ENCODE measurements at regions not wholly inside any gene's neighbourhood (a gene's known extent, or its start where the extent isn't known, plus 50 kb on each side); places are given as distances from the start of the nearest gene placed in this dataset.
"Not testable (repeated sequence)": the region's sequence is repeated elsewhere in the genome, so short reads cannot be mapped to it uniquely, and the experiment has no call there.

- ATAC-seq (replicated peaks in 1 of 2) (no peak), DNase-seq (no peak)
- H3K36me3 Mint-ChIP-seq (ENCODE audit: insufficient read depth in 2 of 2), result peaks cover 5 to 7% of the 10 kb centered on the region in 2 donors
- no peak overlapping the region for H3K27ac Mint-ChIP-seq
- peaks cover 7 to 9% of the 10 kb centered on the region in 2 donors for H3K9me3 Mint-ChIP-seq
- H3K4me3 Mint-ChIP-seq, result no peak overlapping the region
- H3K4me1 Mint-ChIP-seq (ENCODE audit: low read depth), result no peaks in the 10 kb centered on the region
- peaks cover 44% of the 10 kb centered on the region for H3K27me3 Mint-ChIP-seq (ENCODE audit: low read depth)
Observed at GRCh38 chr4:26008737-26009136, 94.7 kb downstream of the SMIM20 start.

GRCh38 chr4:26009502-26009901 lies 95.5 kb downstream of the SMIM20 start:
- Mint-ChIP-seq H3K36me3 (ENCODE audit: insufficient read depth in 2 of 2) (peaks cover 5 to 7% of the 10 kb centered on the region in 2 donors), H3K4me1 (ENCODE audit: low read depth) (no peaks in the 10 kb centered on the region), H3K9me3 (peaks cover 7 to 9% of the 10 kb centered on the region in 2 donors), H3K4me3 (no peak overlapping the region), H3K27ac (no peak overlapping the region), H3K27me3 (ENCODE audit: low read depth) (peaks cover 51% of the 10 kb centered on the region)
- ATAC-seq (replicated peaks in 1 of 2) (peak; percentile 51 to 89), DNase-seq (no peak)

GRCh38 chr4:26010304-26010703 lies 96.3 kb downstream of the SMIM20 start:
- Mint-ChIP-seq H3K9me3 (peaks cover 7 to 9% of the 10 kb centered on the region in 2 donors), H3K27ac (no peak overlapping the region), H3K4me3 (no peak overlapping the region), H3K27me3 (ENCODE audit: low read depth) (peaks cover 56% of the 10 kb centered on the region), H3K4me1 (ENCODE audit: low read depth) (no peaks in the 10 kb centered on the region), H3K36me3 (ENCODE audit: insufficient read depth in 2 of 2) (peaks cover 5 to 7% of the 10 kb centered on the region in 2 donors)
- peak in 1 of 2 donors; percentile 30 for ATAC-seq (replicated peaks in 1 of 2)
- DNase-seq, result no peak

GRCh38 chr4:26013629-26014028 lies 99.6 kb downstream of the SMIM20 start:
- no peak for DNase-seq
- ATAC-seq (replicated peaks in 1 of 2), result no peak
- Mint-ChIP-seq H3K27ac (no peak overlapping the region), H3K9me3 (peaks cover 5 to 6% of the 10 kb centered on the region in 2 donors), H3K27me3 (ENCODE audit: low read depth) (peaks cover 64% of the 10 kb centered on the region), H3K36me3 (ENCODE audit: insufficient read depth in 2 of 2) (peaks cover 3 to 7% of the 10 kb centered on the region in 2 donors), H3K4me3 (no peak overlapping the region), H3K4me1 (ENCODE audit: low read depth) (no peaks in the 10 kb centered on the region)

GRCh38 chr4:26015133-26015651 lies 101.2 kb downstream of the SMIM20 start:
- no peak for ATAC-seq (replicated peaks in 1 of 2)
- Mint-ChIP-seq H3K4me3 (no peak overlapping the region), H3K27ac (no peak overlapping the region), H3K27me3 (ENCODE audit: low read depth) (peaks cover 62% of the 10 kb centered on the region), H3K9me3 (peaks cover 4 to 5% of the 10 kb centered on the region in 2 donors), H3K4me1 (ENCODE audit: low read depth) (no peaks in the 10 kb centered on the region), H3K36me3 (ENCODE audit: insufficient read depth in 2 of 2) (peaks cover 2 to 7% of the 10 kb centered on the region in 2 donors)
- no peak for DNase-seq

GRCh38 chr4:26015906-26016305 lies 101.9 kb downstream of the SMIM20 start:
- Mint-ChIP-seq H3K36me3 (ENCODE audit: insufficient read depth in 2 of 2) (peaks cover 2 to 5% of the 10 kb centered on the region in 2 donors), H3K9me3 (peaks cover 2 to 5% of the 10 kb centered on the region in 2 donors), H3K4me3 (no peak overlapping the region), H3K4me1 (ENCODE audit: low read depth) (no peaks in the 10 kb centered on the region), H3K27me3 (ENCODE audit: low read depth) (peaks cover 59% of the 10 kb centered on the region), H3K27ac (no peak overlapping the region)
- ATAC-seq (replicated peaks in 1 of 2), result no peak
- DNase-seq, result no peak

GRCh38 chr4:26017531-26017930 lies 103.5 kb downstream of the SMIM20 start:
- no peak for DNase-seq
- Mint-ChIP-seq H3K36me3 (ENCODE audit: insufficient read depth in 2 of 2) (peaks cover under 1 to 2% of the 10 kb centered on the region in 2 donors), H3K4me3 (no peak overlapping the region), H3K9me3 (peaks cover 0 to 2% of the 10 kb centered on the region in 2 donors), H3K4me1 (ENCODE audit: low read depth) (no peaks in the 10 kb centered on the region), H3K27ac (no peak overlapping the region), H3K27me3 (ENCODE audit: low read depth) (peaks cover 63% of the 10 kb centered on the region)
- no peak for ATAC-seq (replicated peaks in 1 of 2)

GRCh38 chr4:26017961-26018700 lies 104.1 kb downstream of the SMIM20 start:
- not testable (repeated sequence) for H3K27ac Mint-ChIP-seq; H3K4me3 Mint-ChIP-seq; H3K36me3 Mint-ChIP-seq (ENCODE audit: insufficient read depth in 2 of 2); DNase-seq; H3K9me3 Mint-ChIP-seq; ATAC-seq (replicated peaks in 1 of 2); H3K4me1 Mint-ChIP-seq (ENCODE audit: low read depth)
- peaks cover 63% of the 10 kb centered on the region for H3K27me3 Mint-ChIP-seq (ENCODE audit: low read depth)

- DNase-seq (peak; percentile 14 to 25), ATAC-seq (replicated peaks in 1 of 2) (peak; percentile 91 to 95)
- Mint-ChIP-seq H3K27me3 (ENCODE audit: low read depth) (peaks cover 54% of the 10 kb centered on the region), H3K4me3 (peak overlapping the region; percentile 2 to 75), H3K9me3 (no peaks in the 10 kb centered on the region), H3K36me3 (ENCODE audit: insufficient read depth in 2 of 2) (no peaks in the 10 kb centered on the region), H3K4me1 (ENCODE audit: low read depth) (no peaks in the 10 kb centered on the region), H3K27ac (peak overlapping the region; percentile 50)
Observed at GRCh38 chr4:26020083-26020668, 106.2 kb downstream of the SMIM20 start.

- H3K9me3 Mint-ChIP-seq, result no peaks in the 10 kb centered on the region
- H3K27me3 Mint-ChIP-seq (ENCODE audit: low read depth), result peaks cover 48% of the 10 kb centered on the region
- H3K36me3 Mint-ChIP-seq (ENCODE audit: insufficient read depth in 2 of 2), result no peaks in the 10 kb centered on the region
- no peaks in the 10 kb centered on the region for H3K4me1 Mint-ChIP-seq (ENCODE audit: low read depth)
- H3K27ac Mint-ChIP-seq, result no peak overlapping the region
- DNase-seq (no peak), ATAC-seq (replicated peaks in 1 of 2) (no peak)
- no peak overlapping the region for H3K4me3 Mint-ChIP-seq
Observed at GRCh38 chr4:26020881-26021280, 106.9 kb downstream of the SMIM20 start.

- ATAC-seq (replicated peaks in 1 of 2), result no peak
- Mint-ChIP-seq H3K27ac (no peak overlapping the region), H3K9me3 (no peaks in the 10 kb centered on the region)
Observed at GRCh38 chr4:26021417-26022345, 107.7 kb downstream of the SMIM20 start.

GRCh38 chr4:26022346-26023202 lies 108.6 kb downstream of the SMIM20 start:
- no peak overlapping the region for H3K27ac Mint-ChIP-seq
- peaks cover 50% of the 10 kb centered on the region for H3K27me3 Mint-ChIP-seq (ENCODE audit: low read depth)
- ATAC-seq (replicated peaks in 1 of 2) (no peak), DNase-seq (no peak)
- no peak overlapping the region for H3K4me3 Mint-ChIP-seq
- H3K9me3 Mint-ChIP-seq, result no peaks in the 10 kb centered on the region
- H3K36me3 Mint-ChIP-seq (ENCODE audit: insufficient read depth in 2 of 2), result no peaks in the 10 kb centered on the region
- H3K4me1 Mint-ChIP-seq (ENCODE audit: low read depth), result no peaks in the 10 kb centered on the region

More at GRCh38 chr4:26021417-26022345, 107.7 kb downstream of the SMIM20 start:
- H3K27me3 Mint-ChIP-seq (ENCODE audit: low read depth), result peaks cover 45% of the 10 kb centered on the region
- H3K4me3 Mint-ChIP-seq, result no peak overlapping the region
- H3K4me1 Mint-ChIP-seq (ENCODE audit: low read depth), result no peaks in the 10 kb centered on the region
- no peaks in the 10 kb centered on the region for H3K36me3 Mint-ChIP-seq (ENCODE audit: insufficient read depth in 2 of 2)
- DNase-seq, result no peak

Data from activated T-cell treated with anti-CD3 and anti-CD28 coated beads, Interleukin-2, amount 50 U/mL, for 72 hours (primary cell).